OCI-LY7 (cell line): ENCODE measurements at regions not wholly inside any gene's neighbourhood (a gene's known extent, or its start where the extent isn't known, plus 50 kb on each side); places are given as distances from the start of the nearest gene placed in this dataset.

Experiments
- CTCF ChIP-seq: fragments of 200-600 bp; sonication (generic); conservative IDR thresholded peaks from 2 replicates; pipeline ENCODE4 v1.5.1; 2014; ENCODE audit warnings: mild to moderate bottlenecking, antibody characterized with exemption, low read length, moderate library complexity, mixed read lengths
- EZH2phosphoT487 ChIP-seq: fragments of 200-600 bp; sonication (generic); IDR thresholded peaks from 2 replicates; pipeline ENCODE4 v1.6.1; 2018; ENCODE audit warnings: low read depth, borderline replicate concordance, mild to moderate bottlenecking, mixed run types, antibody characterized with exemption, low read length, moderate library complexity, mixed read lengths

- no peak for TF ChIP-seq CTCF
- no peak for TF ChIP-seq EZH2phosphoT487
Measured at GRCh38 chr15:35728219-35728940, 182.4 kb upstream of the DPH6 start.
